ENCODE measurements at regions not wholly inside any gene's neighbourhood (a gene's known extent, or its start where the extent isn't known, plus 50 kb on each side); places are given as distances from the start of the nearest gene placed in this dataset.

- no peak for DNase-seq (ENCODE audit: unreplicated experiment)
- ChIA-PET CTCF (interaction anchor here (0.6 to 1.3 kb wide), 6 partner anchors 23 to 329 kb away, joined by 3 to 7 read pairs (median 4); no protein-coding TSS in a partner anchor), POLR2A (interaction anchor here (0.7 kb wide), 1 partner anchor 9 kb away, joined by 3 read pairs; no protein-coding TSS in a partner anchor)
- no TSS peak for BruUV-seq (replicated peaks)
- TF ChIP-seq CTCF (IDR thresholded peaks at IDR 0.05; ENCODE audit: unreplicated experiment): no peak
- H3K4me3 Mint-ChIP-seq (ENCODE audit: unreplicated experiment): no peak overlapping the region
- H3K27me3 Mint-ChIP-seq (ENCODE audit: insufficient read depth, unreplicated experiment): peaks cover 38% of the 10 kb centered on the region
- H3K4me1 Mint-ChIP-seq (ENCODE audit: insufficient read depth, unreplicated experiment): no peaks in the 10 kb centered on the region
- intact Hi-C loops (cut with micrococcal nuclease): no loop called here
- H3K27ac Mint-ChIP-seq (ENCODE audit: low read depth, unreplicated experiment): no peak overlapping the region
- no peaks in the 10 kb centered on the region for H3K9me3 Mint-ChIP-seq (ENCODE audit: unreplicated experiment)
- H3K36me3 Mint-ChIP-seq (ENCODE audit: insufficient read depth, unreplicated experiment): no peaks in the 10 kb centered on the region
These were observed 97.9 kb upstream of the FOXP4 start for GRCh38 chr6:41448256-41448655.

- Mint-ChIP-seq H3K4me3 (ENCODE audit: unreplicated experiment) (no peak overlapping the region), H3K4me1 (ENCODE audit: insufficient read depth, unreplicated experiment) (no peaks in the 10 kb centered on the region), H3K27ac (ENCODE audit: low read depth, unreplicated experiment) (no peak overlapping the region), H3K9me3 (ENCODE audit: unreplicated experiment) (no peaks in the 10 kb centered on the region), H3K36me3 (ENCODE audit: insufficient read depth, unreplicated experiment) (no peaks in the 10 kb centered on the region), H3K27me3 (ENCODE audit: insufficient read depth, unreplicated experiment) (peaks cover 25% of the 10 kb centered on the region)
- no peak for TF ChIP-seq CTCF (IDR thresholded peaks at IDR 0.05; ENCODE audit: unreplicated experiment)
- ChIA-PET CTCF (interaction anchor here (0.7 to 1.2 kb wide), 2 partner anchors 25 to 318 kb away, joined by 3 read pairs; no protein-coding TSS in a partner anchor), POLR2A (no interaction called here)
- intact Hi-C loops (cut with micrococcal nuclease): no loop called here
- DNase-seq (ENCODE audit: unreplicated experiment): peak; percentile 22
- no TSS peak for BruUV-seq (replicated peaks)
These were observed 96.6 kb upstream of the FOXP4 start for GRCh38 chr6:41449399-41450245.

GRCh38 chr6:41450581-41450980, 95.6 kb upstream of the FOXP4 start:
- CTCF ChIA-PET: interaction anchor here (0.6 to 1.0 kb wide), 3 partner anchors 8 to 252 kb away, joined by 3 read pairs; no protein-coding TSS in a partner anchor
- no peaks in the 10 kb centered on the region for H3K4me1 Mint-ChIP-seq (ENCODE audit: insufficient read depth, unreplicated experiment)
- TF ChIP-seq CTCF (IDR thresholded peaks at IDR 0.05; ENCODE audit: unreplicated experiment): no peak
- H3K27me3 Mint-ChIP-seq (ENCODE audit: insufficient read depth, unreplicated experiment): peaks cover 15% of the 10 kb centered on the region
- intact Hi-C loops (cut with micrococcal nuclease): no loop called here
- BruUV-seq (replicated peaks): no TSS peak
- no peak overlapping the region for H3K4me3 Mint-ChIP-seq (ENCODE audit: unreplicated experiment)
- DNase-seq (ENCODE audit: unreplicated experiment): no peak
- H3K27ac Mint-ChIP-seq (ENCODE audit: low read depth, unreplicated experiment): no peak overlapping the region
- H3K9me3 Mint-ChIP-seq (ENCODE audit: unreplicated experiment): no peaks in the 10 kb centered on the region
- no peaks in the 10 kb centered on the region for H3K36me3 Mint-ChIP-seq (ENCODE audit: insufficient read depth, unreplicated experiment)
- POLR2A ChIA-PET: no interaction called here

- Mint-ChIP-seq H3K27ac (ENCODE audit: low read depth, unreplicated experiment) (no peak overlapping the region), H3K36me3 (ENCODE audit: insufficient read depth, unreplicated experiment) (no peaks in the 10 kb centered on the region), H3K4me3 (ENCODE audit: unreplicated experiment) (no peak overlapping the region), H3K4me1 (ENCODE audit: insufficient read depth, unreplicated experiment) (no peaks in the 10 kb centered on the region), H3K27me3 (ENCODE audit: insufficient read depth, unreplicated experiment) (peaks cover 12% of the 10 kb centered on the region), H3K9me3 (ENCODE audit: unreplicated experiment) (no peaks in the 10 kb centered on the region)
- TF ChIP-seq CTCF (IDR thresholded peaks at IDR 0.05; ENCODE audit: unreplicated experiment): no peak
- intact Hi-C loops (cut with micrococcal nuclease): no loop called here
- ChIA-PET CTCF (interaction anchor here (0.6 to 1.0 kb wide), 4 partner anchors 8 to 251 kb away, joined by 3 to 4 read pairs (median 3); no protein-coding TSS in a partner anchor), POLR2A (no interaction called here)
- BruUV-seq (replicated peaks): no TSS peak
- no peak for DNase-seq (ENCODE audit: unreplicated experiment)
These were observed 95.1 kb upstream of the FOXP4 start for GRCh38 chr6:41451039-41451438.

Measured in MCF 10A (cell line).